ENCODE measurements at regions not wholly inside any gene's neighbourhood (a gene's known extent, or its start where the extent isn't known, plus 50 kb on each side); places are given as distances from the start of the nearest gene placed in this dataset.

DNA sequence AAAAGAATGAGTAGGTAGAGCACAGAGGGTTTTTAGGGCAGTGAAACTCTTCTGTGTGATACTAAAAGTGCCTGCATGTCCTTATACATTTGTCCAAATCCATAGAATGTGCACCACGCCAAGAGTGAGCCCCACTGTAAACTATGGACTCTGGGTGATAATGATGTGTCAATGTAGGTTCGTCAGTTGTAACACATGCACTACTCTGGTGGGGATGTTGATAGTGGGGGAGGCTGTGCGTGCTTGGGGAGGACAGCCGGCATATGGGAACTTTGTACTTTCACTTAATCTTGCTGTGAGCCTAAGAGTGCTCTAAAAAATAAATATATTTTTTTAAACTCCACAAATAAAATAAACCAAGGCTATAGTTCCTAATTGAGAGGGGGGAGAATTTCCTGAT is 319.2 kb downstream of the SHQ1 start:
- TF ChIP-seq CTCF (conservative IDR thresholded peaks at IDR 0.05; ENCODE audit: low read depth, low read length) (no peak), RAD21 (IDR thresholded peaks at IDR 0.05; ENCODE audit: low read length) (no peak), POLR2A (IDR thresholded peaks at IDR 0.05; ENCODE audit: low read depth, low read length) (no peak), CEBPB (IDR thresholded peaks at IDR 0.05; ENCODE audit: low read depth, low read length) (no peak), SMC3 (IDR thresholded peaks at IDR 0.05; ENCODE audit: low read depth, low read length) (no peak)
- TF ChIP-seq, protein P1, sequence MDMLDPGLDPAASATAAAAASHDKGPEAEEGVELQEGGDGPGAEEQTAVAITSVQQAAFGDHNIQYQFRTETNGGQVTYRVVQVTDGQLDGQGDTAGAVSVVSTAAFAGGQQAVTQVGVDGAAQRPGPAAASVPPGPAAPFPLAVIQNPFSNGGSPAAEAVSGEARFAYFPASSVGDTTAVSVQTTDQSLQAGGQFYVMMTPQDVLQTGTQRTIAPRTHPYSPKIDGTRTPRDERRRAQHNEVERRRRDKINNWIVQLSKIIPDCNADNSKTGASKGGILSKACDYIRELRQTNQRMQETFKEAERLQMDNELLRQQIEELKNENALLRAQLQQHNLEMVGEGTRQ (IDR thresholded peaks at IDR 0.05; ENCODE audit: low read depth, low read length), result no peak

Measured in IMR-90 (cell line).